ENCODE measurements at regions not wholly inside any gene's neighbourhood (a gene's known extent, or its start where the extent isn't known, plus 50 kb on each side); places are given as distances from the start of the nearest gene placed in this dataset.

DNA sequence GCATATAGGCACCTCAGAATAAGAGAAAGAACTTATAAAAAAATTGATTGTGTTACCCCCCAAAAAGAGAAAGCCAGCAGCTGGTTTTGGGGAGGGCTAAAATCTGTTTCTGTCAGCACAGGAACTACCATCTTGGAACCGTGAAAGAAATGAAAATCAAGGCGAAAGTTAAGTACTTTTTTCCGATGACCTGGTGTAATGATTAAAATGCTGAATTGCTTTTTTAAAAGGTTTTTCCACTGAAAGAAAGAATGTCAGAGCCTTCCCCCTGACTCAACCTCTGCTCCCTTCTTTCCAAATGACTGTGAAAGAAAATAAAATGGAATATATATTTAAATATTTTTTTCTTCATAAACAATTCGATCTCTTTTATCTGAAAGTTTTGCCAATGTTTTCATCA is 570.5 kb upstream of the CFAP20DC start:
- TF ChIP-seq, protein P1, sequence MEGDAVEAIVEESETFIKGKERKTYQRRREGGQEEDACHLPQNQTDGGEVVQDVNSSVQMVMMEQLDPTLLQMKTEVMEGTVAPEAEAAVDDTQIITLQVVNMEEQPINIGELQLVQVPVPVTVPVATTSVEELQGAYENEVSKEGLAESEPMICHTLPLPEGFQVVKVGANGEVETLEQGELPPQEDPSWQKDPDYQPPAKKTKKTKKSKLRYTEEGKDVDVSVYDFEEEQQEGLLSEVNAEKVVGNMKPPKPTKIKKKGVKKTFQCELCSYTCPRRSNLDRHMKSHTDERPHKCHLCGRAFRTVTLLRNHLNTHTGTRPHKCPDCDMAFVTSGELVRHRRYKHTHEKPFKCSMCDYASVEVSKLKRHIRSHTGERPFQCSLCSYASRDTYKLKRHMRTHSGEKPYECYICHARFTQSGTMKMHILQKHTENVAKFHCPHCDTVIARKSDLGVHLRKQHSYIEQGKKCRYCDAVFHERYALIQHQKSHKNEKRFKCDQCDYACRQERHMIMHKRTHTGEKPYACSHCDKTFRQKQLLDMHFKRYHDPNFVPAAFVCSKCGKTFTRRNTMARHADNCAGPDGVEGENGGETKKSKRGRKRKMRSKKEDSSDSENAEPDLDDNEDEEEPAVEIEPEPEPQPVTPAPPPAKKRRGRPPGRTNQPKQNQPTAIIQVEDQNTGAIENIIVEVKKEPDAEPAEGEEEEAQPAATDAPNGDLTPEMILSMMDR (IDR thresholded peaks at IDR 0.05): no peak
- no peak for TF ChIP-seq POLR2AphosphoS5 (IDR thresholded peaks at IDR 0.05)
